ENCODE measurements at regions not wholly inside any gene's neighbourhood (a gene's known extent, or its start where the extent isn't known, plus 50 kb on each side); places are given as distances from the start of the nearest gene placed in this dataset.

DNA sequence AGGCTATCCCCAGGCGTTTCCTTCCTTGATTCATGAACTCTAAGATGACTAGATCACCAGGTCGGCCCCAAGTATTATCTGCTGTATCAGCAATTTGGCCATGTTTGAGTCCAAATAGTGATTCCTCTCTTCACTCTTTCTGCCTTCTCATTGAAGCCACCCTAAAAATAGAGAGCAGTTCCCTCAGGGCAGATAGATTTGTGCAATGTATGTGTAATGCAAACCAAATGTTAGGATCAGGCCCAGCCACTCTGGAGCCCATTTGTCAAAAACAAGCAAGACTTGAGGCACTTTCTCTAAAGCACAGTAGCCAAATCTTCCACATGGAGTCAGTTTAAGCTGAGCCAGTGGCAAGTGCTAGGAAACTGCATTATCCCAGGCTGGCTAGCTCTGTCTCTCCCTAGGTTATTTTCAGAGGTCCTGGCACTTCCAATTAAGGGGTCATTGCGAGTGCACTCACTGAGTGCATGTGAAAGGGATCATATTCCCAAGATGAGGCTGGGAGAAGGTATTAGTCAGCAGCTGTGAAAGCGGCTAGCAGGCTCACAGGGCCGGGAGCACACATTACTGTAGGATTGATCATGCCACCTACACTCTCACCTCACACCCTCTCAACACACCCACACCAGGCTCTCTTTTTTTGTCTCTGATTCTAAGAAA is 97.9 kb upstream of the RAB3GAP2 start:
- Histone ChIP-seq H3K23ac (ENCODE audit: insufficient read length) (no peak overlapping the region), H3K23me2 (ENCODE audit: low read depth, low read length) (no peaks in the 10 kb centered on the region), H3K18ac (ENCODE audit: extremely low read depth, low read length) (no peak overlapping the region), H2BK15ac (ENCODE audit: low read length) (no peak overlapping the region), H3K14ac (ENCODE audit: insufficient read length) (no peak overlapping the region), H2AFZ (ENCODE audit: low read length) (peak overlapping the region; percentile 43; the same call in 1 of the 2 replicates), H2BK20ac (ENCODE audit: low read length) (no peak overlapping the region), H2AK5ac (ENCODE audit: low read depth, low read length) (no peak overlapping the region), H3K4me3 (ENCODE audit: extremely low read depth in 1 of 4, insufficient read depth in 2 of 4, low read depth in 3 of 4, low read length in 4 of 4) (no peak overlapping the region), H3K4ac (replicated peaks; ENCODE audit: insufficient read length, low read depth, low read length) (no peak overlapping the region), H2BK12ac (ENCODE audit: low read depth, low read length) (peak overlapping the region; percentile 71; the same call in 1 of the 2 replicates), H4K91ac (replicated peaks; ENCODE audit: insufficient read length, low read length) (peak overlapping the region; percentile 12), H2BK120ac (replicated peaks; ENCODE audit: low read depth, low read length) (no peak overlapping the region), H3K27ac (ENCODE audit: low read depth, low read length) (no peak overlapping the region), H3K9me3 (ENCODE audit: insufficient read depth in 2 of 2, low read depth in 1 of 2, low read length in 1 of 2) (no peaks in the 10 kb centered on the region), H4K8ac (ENCODE audit: extremely low read depth, insufficient read depth, low read length) (no peak overlapping the region), H2BK5ac (ENCODE audit: low read depth, low read length) (peak overlapping the region; percentile 45; the same call in 1 of the 2 replicates), H4K20me1 (replicated peaks in 1 of 2; ENCODE audit: control insufficient read depth in 1 of 2, insufficient read depth in 2 of 2, low read length in 2 of 2) (no peaks in the 10 kb centered on the region), H3K36me3 (ENCODE audit: control insufficient read depth in 2 of 4, insufficient read depth in 4 of 4, low read length in 3 of 4) (no peaks in the 10 kb centered on the region), H3K9ac (replicated peaks in 1 of 4; ENCODE audit: extremely low read depth in 1 of 4, low read depth in 3 of 4, low read length in 3 of 4) (peak overlapping the region in 1 of 4 experiments; percentile 21; a peak in 1 of 7 replicates), H3K4me1 (replicated peaks in 1 of 4; ENCODE audit: control insufficient read depth in 3 of 4, insufficient read depth in 4 of 4, low read length in 3 of 4) (peaks cover 6 to 14% (median 11%) of the 10 kb centered on the region in 4 experiments; a peak in 6 of 7 replicates), H3K79me1 (ENCODE audit: low read depth, low read length) (no peaks in the 10 kb centered on the region), H3K4me2 (ENCODE audit: insufficient read depth in 1 of 2, low read depth in 2 of 2, low read length in 2 of 2) (no peak overlapping the region), H3K56ac (replicated peaks; ENCODE audit: insufficient read length, low read depth, low read length) (no peak overlapping the region), H3K27me3 (replicated peaks in 1 of 4; ENCODE audit: control insufficient read depth in 3 of 4, extremely low read depth in 1 of 4, insufficient read depth in 3 of 4, low read length in 3 of 4) (no peaks in the 10 kb centered on the region), H3K79me2 (ENCODE audit: control insufficient read depth in 1 of 2, insufficient read depth in 2 of 2, low read length in 2 of 2) (no peaks in the 10 kb centered on the region), H4K5ac (ENCODE audit: insufficient read length, low read depth, low read length) (no peak overlapping the region)
- peak; percentile 89 for TF ChIP-seq MAFK (IDR thresholded peaks at IDR 0.05; ENCODE audit: low read depth, low read length)
- TF ChIP-seq, protein P1, sequence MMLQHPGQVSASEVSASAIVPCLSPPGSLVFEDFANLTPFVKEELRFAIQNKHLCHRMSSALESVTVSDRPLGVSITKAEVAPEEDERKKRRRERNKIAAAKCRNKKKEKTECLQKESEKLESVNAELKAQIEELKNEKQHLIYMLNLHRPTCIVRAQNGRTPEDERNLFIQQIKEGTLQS (IDR thresholded peaks at IDR 0.05; ENCODE audit: insufficient read depth, low read depth, low read length): no peak
- ChIA-PET CTCF (ENCODE audit: partially characterized antibody) (interaction anchor here (0.9 to 8.2 kb wide), 10 partner anchors 10 to 431 kb away, joined by 3 to 49 read pairs (median 3); no protein-coding TSS in a partner anchor), POLR2A (ENCODE audit: partially characterized antibody) (no interaction called here)
- no peak for FAIRE-seq
- WGBS, 2 experiments (ENCODE audit: extremely low coverage in 1 of 2, insufficient coverage in 1 of 2, insufficient read length in 1 of 2, insufficient replicate concordance in 2 of 2, low coverage in 1 of 2, low lambda C conversion rate in 2 of 2, missing lambda C conversion rate in 1 of 2): 79% methylated on average over 5 of the region's 5 CpGs; no CpG with 5 or more reads in 1 of the 2 experiments
- DNase-seq (ENCODE audit: low read depth in 1 of 2, low spot score in 2 of 2): no peak

Measured in H1 (cell line).